ENCODE measurements at regions not wholly inside any gene's neighbourhood (a gene's known extent, or its start where the extent isn't known, plus 50 kb on each side); places are given as distances from the start of the nearest gene placed in this dataset.
"Not testable (repeated sequence)": the region's sequence is repeated elsewhere in the genome, so short reads cannot be mapped to it uniquely, and the experiment has no call there.

- no peak for FAIRE-seq
Measured at GRCh38 chr2:21811541-21811940, 687.8 kb downstream of the TDRD15 start.

- FAIRE-seq, result no peak
Measured at GRCh38 chr2:21812766-21813165, 689.0 kb downstream of the TDRD15 start.

DNA sequence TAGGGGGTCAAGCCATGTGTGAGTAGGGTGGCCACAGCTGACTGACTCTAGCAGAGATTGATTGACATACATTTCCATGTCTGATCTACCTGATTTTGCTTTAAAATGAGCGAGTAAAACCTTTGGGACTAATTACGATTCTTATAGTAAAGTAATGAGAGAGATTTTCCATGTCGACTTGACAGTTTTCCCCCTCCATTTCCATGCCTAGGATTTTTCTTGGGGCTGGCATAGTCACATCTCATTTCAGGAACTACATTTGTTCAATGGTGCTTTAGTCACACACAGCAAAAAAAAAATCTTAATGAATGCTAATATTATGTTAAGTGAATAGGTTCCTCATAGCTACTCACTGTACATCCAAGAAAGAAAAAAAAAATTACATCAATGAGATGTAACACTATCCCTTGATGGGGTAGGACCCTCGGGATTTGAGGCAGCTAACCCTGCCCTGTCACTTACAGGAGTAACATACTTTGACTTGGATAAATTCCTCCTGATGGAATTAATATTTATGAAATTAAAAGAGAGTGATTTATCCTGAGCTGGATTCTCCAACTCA is 690.9 kb downstream of the TDRD15 start:
- no peak for FAIRE-seq

GRCh38 chr2:21818212-21818795 is 694.5 kb downstream of the TDRD15 start:
- FAIRE-seq, result no peak

DNA sequence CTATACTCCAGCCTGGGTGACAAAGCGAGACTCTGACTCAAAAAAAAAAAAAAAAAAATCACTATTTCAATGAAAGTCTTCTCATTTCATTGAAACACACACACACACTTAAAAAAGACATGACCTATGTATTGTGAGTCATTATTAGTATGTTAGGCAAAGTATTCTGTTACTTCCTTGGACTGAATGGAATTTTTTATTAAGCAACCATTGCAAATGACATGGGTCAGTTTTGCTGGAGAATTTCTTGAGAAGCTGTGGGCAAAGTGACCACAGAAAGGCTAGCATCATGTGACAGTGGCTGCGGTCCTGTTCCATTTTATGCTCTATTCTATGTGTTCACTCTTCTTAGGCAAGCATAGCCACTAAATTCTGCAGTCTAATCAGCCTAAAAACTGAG is 695.7 kb downstream of the TDRD15 start:
- no peak for FAIRE-seq

- FAIRE-seq, result no peak
Measured at GRCh38 chr2:21820271-21820670, 696.5 kb downstream of the TDRD15 start.

DNA sequence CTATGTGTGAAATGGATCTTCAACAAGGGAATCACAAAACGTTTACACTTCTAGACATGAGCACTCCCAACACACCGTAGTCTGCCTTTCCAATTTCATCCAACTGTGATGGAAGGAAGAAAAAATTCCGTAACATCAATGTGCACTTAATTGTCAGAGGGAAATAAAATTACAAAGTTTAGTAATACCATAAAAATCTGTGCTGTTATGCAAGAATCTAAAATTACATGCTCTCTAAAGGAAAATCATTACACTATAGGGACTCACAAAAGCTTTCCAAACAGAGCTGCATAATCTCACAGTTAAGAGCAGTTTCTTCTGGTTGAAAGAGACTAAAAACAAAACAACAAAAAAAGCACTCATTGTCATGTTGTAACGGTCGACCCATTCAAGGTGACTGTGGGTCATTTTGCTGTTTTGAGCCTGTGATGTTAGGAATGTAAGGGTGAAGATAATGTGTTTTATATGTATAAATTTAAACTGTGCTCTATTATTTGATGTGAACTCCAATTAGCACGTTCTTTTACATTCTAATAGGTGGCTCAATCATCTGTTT is 698.0 kb downstream of the TDRD15 start:
- peak; percentile 97 for FAIRE-seq

- FAIRE-seq, result no peak
Measured at GRCh38 chr2:21822505-21822904, 698.7 kb downstream of the TDRD15 start.

DNA sequence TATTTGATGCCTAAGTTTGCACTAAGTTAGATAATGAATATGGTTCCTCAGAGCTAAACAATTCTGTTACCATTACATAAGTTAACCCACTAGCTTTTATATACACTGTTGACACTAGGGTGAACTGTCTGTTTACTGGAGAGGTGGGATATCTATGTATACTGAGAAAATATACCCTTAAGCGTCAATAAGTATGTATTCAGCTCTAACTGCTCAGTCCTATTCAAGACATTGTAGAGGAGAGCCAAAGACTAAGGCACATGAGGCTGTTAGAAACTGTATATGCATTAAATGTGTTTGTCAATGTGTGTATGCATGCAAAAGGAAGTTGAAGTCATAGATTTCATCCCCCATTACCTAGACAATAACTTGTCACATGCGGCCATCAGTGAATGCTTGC is 710.0 kb downstream of the TDRD15 start:
- FAIRE-seq, result no peak

GRCh38 chr2:21836261-21836660 is 712.5 kb downstream of the TDRD15 start:
- no peak for FAIRE-seq

GRCh38 chr2:21836719-21837118 is 713.0 kb downstream of the TDRD15 start:
- no peak for FAIRE-seq

DNA sequence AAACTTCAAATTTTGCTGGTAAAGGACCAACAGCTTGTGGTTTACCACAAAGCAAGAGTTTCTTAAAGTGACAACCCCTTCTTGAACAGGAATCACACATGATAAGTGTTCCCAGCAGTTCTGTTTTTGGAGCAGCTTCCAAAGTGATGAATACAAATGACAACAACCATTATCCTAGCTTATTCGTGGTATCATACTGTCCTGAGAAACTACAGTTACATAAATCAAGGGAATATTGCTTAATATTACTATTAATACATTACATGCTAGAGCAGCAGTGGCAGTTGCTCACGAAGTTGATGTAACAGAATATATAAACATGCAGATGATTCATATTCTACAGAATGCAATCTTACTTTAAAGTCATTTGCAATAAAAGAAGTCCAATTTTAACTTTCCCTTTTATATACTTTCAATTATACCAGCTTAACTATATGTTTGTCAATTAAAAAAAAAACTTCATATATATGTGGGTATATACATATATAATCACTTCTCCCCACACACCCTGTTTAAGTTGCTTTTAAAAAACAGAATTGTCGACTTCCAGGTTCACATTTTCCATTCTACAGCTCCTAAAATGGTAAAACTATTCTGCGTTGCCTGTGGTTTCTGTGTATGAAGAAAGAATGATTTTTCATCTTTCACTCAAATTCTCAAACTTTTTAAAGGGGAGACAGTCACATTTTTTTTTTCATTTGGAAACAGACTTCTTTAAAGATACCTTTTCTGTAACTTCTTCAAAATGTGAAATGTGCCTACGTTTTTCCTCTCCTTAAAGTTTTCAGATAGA is 713.6 kb downstream of the TDRD15 start:
- FAIRE-seq, result no peak

DNA sequence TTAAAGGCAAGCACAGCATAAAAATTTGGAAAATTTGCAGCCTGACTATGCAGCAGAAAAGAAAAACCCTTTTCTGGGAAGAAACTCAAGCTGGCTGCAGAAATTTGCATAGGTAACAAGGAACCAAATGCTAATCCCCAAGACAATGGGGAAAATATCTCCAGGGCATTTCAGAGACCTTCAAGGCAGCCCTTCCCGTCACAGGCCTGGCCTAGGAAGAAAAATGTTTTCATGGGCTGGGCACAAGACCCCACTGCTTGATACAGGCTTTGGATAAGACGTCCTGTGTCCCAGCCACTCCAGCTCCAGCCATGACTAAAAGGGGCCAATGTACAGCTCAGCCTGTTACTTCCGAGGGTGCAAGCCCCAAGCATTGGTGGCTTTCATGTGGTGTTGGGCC is 717.6 kb downstream of the TDRD15 start:
- no peak for FAIRE-seq

GRCh38 chr2:21850367-21850766 is 726.6 kb downstream of the TDRD15 start:
- FAIRE-seq, result not testable (repeated sequence)

DNA sequence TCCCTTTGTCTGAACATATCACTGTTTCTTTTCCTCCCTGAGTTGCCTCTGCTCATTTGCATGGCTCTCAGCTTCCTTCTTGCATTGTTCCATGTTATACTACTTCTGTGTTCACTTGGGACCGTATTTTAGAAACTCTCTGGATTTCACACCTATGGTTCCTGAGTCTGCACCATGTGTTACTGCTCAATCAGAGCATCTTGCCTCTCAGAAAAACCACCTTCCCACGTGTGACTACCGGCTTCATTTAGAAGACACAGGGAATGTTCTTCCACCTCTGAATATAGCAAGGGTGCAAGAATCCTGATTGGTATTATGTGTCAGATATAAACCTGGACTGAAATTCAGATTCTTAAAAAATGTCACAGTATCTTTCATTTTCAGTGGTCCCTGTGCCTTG is 731.2 kb downstream of the TDRD15 start:
- FAIRE-seq, result no peak

- no peak for FAIRE-seq
Measured at GRCh38 chr2:21856708-21857107, 732.9 kb downstream of the TDRD15 start.

DNA sequence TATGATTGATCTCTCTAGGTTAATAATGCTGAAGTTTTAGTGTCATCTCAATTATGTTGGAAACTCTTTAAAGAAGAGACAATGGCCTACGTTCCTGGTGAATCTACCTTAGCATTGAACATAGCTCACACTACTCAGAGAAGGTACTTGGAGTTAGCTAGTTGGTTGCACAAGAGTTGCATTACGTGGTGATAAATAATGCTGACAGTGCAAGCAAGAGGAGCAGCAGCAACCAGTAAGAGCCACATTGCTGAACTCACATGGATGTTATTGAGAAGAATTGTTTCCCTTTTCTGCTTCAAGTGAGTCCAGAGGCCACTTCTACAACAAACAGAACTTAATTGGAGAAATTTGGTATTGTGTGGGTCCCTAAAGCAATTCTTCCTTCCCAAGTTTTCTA is 737.1 kb downstream of the TDRD15 start:
- FAIRE-seq, result no peak

DNA sequence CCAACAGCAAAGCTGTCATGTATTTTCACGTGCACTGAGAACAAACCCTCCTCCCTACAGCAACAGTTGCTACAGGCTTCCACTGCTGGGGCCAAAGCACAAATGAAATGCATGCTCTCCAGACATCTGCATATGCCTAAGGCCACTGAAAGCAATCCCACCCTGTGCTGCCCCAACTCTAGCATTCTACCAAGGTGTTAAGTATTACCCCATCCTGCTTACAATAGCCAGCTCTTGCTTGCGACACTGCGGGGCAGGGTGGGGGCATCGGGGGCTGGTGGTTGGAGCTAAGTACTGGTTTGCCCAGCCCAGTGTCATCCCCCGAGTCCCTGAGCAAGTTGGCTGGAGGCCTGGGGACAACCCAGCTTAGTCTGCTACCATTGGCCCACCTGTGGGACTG is 742.5 kb downstream of the TDRD15 start:
- no peak for FAIRE-seq

DNA sequence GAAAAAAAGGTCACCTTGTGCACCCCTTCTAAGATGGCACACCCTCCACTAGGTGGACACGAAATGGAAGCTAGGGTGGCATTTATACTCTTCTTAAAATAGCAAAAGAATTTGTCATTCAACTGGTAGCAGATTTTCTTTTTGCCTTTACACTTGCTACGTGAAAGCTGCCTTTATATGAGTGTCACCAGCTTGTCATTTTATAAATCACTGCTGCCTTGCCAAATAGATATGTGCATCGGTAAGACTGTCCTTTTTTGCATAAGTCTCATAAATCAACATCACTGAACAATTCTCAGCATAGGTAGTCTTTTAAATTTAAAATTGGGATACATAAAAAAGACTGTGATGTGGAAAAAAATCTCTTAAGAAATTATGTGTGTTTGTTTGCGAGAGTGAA is 764.1 kb downstream of the TDRD15 start:
- FAIRE-seq, result no peak

- no peak for FAIRE-seq
Measured at GRCh38 chr2:21890041-21890440, 766.3 kb downstream of the TDRD15 start.

GRCh38 chr2:21890716-21891115 is 766.9 kb downstream of the TDRD15 start:
- no peak for FAIRE-seq

GRCh38 chr2:21891191-21891590 is 767.4 kb downstream of the TDRD15 start:
- no peak for FAIRE-seq

- FAIRE-seq, result no peak
Measured at GRCh38 chr2:21892140-21892539, 768.4 kb downstream of the TDRD15 start.

GRCh38 chr2:21895200-21895599 is 771.4 kb downstream of the TDRD15 start:
- no peak for FAIRE-seq
